ENCODE measurements at regions not wholly inside any gene's neighbourhood (a gene's known extent, or its start where the extent isn't known, plus 50 kb on each side); places are given as distances from the start of the nearest gene placed in this dataset.

- no peak overlapping the region for H2AFZ ChIP-seq (ENCODE audit: low read depth)
- no peaks in the 10 kb centered on the region for H3K36me3 ChIP-seq (replicated peaks in 1 of 2; ENCODE audit: control insufficient read depth in 1 of 2, insufficient read depth in 2 of 2, low read length in 1 of 2)
- no peaks in the 10 kb centered on the region for H4K20me1 ChIP-seq (ENCODE audit: insufficient read depth)
- H3K4me3 ChIP-seq (ENCODE audit: low read depth in 2 of 2, low read length in 1 of 2), result no peak overlapping the region
- ChIA-PET CTCF (interaction anchor here (0.7 to 1.5 kb wide), 4 partner anchors 66 to 384 kb away, joined by 3 read pairs; no protein-coding TSS in a partner anchor), POLR2A (no interaction called here)
- WGBS (ENCODE audit: low lambda C conversion rate), result 0% methylated on average over 1 of the region's 1 CpG
- TF ChIP-seq RCOR1 (IDR thresholded peaks at IDR 0.05; ENCODE audit: low read length), result no peak
- TF ChIP-seq GATA2 (CRISPR knock-in tag; IDR thresholded peaks at IDR 0.05), result no peak
- TF ChIP-seq CHD2 (IDR thresholded peaks at IDR 0.05; ENCODE audit: low read length, partially characterized antibody), result no peak
- H3F3A ChIP-seq (replicated peaks; ENCODE audit: insufficient read depth), result peaks cover 5% of the 10 kb centered on the region
- H3K9me3 ChIP-seq, result no peaks in the 10 kb centered on the region
- no peaks in the 10 kb centered on the region for H3K9me2 ChIP-seq
- H3K4me2 ChIP-seq, result no peak overlapping the region
- DNase-seq, result no peak
- H3K27ac ChIP-seq (ENCODE audit: low read depth in 2 of 2, low read length in 1 of 2), result no peak overlapping the region
- H3K27me3 ChIP-seq (ENCODE audit: insufficient read depth), result no peaks in the 10 kb centered on the region
- peaks cover 0 to 8% of the 10 kb centered on the region in 2 experiments; a peak in 1 of 4 replicates for H3K4me1 ChIP-seq (ENCODE audit: control insufficient read depth in 1 of 2, insufficient read depth in 2 of 2, low read depth in 1 of 2, low read length in 1 of 2)
- no peak overlapping the region for H3K9ac ChIP-seq
- no peaks in the 10 kb centered on the region for H3K79me2 ChIP-seq (ENCODE audit: insufficient read depth)
Observed at GRCh38 chr9:117485176-117485575, 70.3 kb upstream of the ASTN2 start.

- POLR2A ChIA-PET, result no interaction called here
- WGBS (ENCODE audit: low lambda C conversion rate), result 39% methylated on average over 2 of the region's 2 CpGs
- H3K4me1 ChIP-seq (ENCODE audit: control insufficient read depth in 1 of 2, insufficient read depth in 2 of 2, low read depth in 1 of 2, low read length in 1 of 2), result no peaks in the 10 kb centered on the region
- TF ChIP-seq TEAD4 (IDR thresholded peaks at IDR 0.05; ENCODE audit: borderline replicate concordance, insufficient read depth) (no peak), YY1 (IDR thresholded peaks at IDR 0.05; ENCODE audit: low read depth) (no peak), PBX3 (IDR thresholded peaks at IDR 0.05) (no peak), IRF3 (IDR thresholded peaks at IDR 0.05; ENCODE audit: low read depth, low read length) (no peak), FOSL2 (IDR thresholded peaks at IDR 0.05; ENCODE audit: borderline replicate concordance, low read depth) (no peak), MXI1 (IDR thresholded peaks at IDR 0.05; ENCODE audit: low read depth, low read length) (no peak)
- no peak overlapping the region for H3K4me2 ChIP-seq
- H3K9ac ChIP-seq, result no peak overlapping the region
- H3K9me3 ChIP-seq, result no peaks in the 10 kb centered on the region
- no peaks in the 10 kb centered on the region for H3K9me2 ChIP-seq
- CTCF ChIA-PET, result no interaction called here
- H3F3A ChIP-seq (replicated peaks; ENCODE audit: insufficient read depth), result no peaks in the 10 kb centered on the region
- H3K4me3 ChIP-seq (ENCODE audit: low read depth in 2 of 2, low read length in 1 of 2), result no peak overlapping the region
- H3K79me2 ChIP-seq (ENCODE audit: insufficient read depth), result no peaks in the 10 kb centered on the region
- no peak overlapping the region for H2AFZ ChIP-seq (ENCODE audit: low read depth)
- no peak overlapping the region for H3K27ac ChIP-seq (ENCODE audit: low read depth in 2 of 2, low read length in 1 of 2)
- H4K20me1 ChIP-seq (ENCODE audit: insufficient read depth), result no peaks in the 10 kb centered on the region
- H3K27me3 ChIP-seq (ENCODE audit: insufficient read depth), result no peaks in the 10 kb centered on the region
- H3K36me3 ChIP-seq (replicated peaks in 1 of 2; ENCODE audit: control insufficient read depth in 1 of 2, insufficient read depth in 2 of 2, low read length in 1 of 2), result no peaks in the 10 kb centered on the region
- DNase-seq, result no peak
Observed at GRCh38 chr9:117480729-117481128, 65.9 kb upstream of the ASTN2 start.

- no peaks in the 10 kb centered on the region for H3K36me3 ChIP-seq (replicated peaks in 1 of 2; ENCODE audit: control insufficient read depth in 1 of 2, insufficient read depth in 2 of 2, low read length in 1 of 2)
- POLR2A ChIA-PET, result no interaction called here
Observed at GRCh38 chr9:117480253-117480652, 65.4 kb upstream of the ASTN2 start.

More at GRCh38 chr9:117480253-117480652, 65.4 kb upstream of the ASTN2 start:
- 37% methylated on average over 2 of the region's 2 CpGs for WGBS (ENCODE audit: low lambda C conversion rate)
- no peak overlapping the region for H3K9ac ChIP-seq
- no peak overlapping the region for H2AFZ ChIP-seq (ENCODE audit: low read depth)
- H3K9me2 ChIP-seq, result no peaks in the 10 kb centered on the region
- no peaks in the 10 kb centered on the region for H4K20me1 ChIP-seq (ENCODE audit: insufficient read depth)
- H3K27ac ChIP-seq (ENCODE audit: low read depth in 2 of 2, low read length in 1 of 2), result no peak overlapping the region
- no peak overlapping the region for H3K4me2 ChIP-seq
- H3K9me3 ChIP-seq, result no peaks in the 10 kb centered on the region
- no peak for DNase-seq
- TF ChIP-seq TCF12 (IDR thresholded peaks at IDR 0.05), result no peak
- no peak for TF ChIP-seq FOSL2 (IDR thresholded peaks at IDR 0.05; ENCODE audit: borderline replicate concordance, low read depth)
- no peak for TF ChIP-seq TEAD4 (IDR thresholded peaks at IDR 0.05; ENCODE audit: borderline replicate concordance, insufficient read depth)
- no peak for TF ChIP-seq FOXM1 (IDR thresholded peaks at IDR 0.05; ENCODE audit: low read depth)
- CTCF ChIA-PET, result no interaction called here
- no peak overlapping the region for H3K4me3 ChIP-seq (ENCODE audit: low read depth in 2 of 2, low read length in 1 of 2)
- no peaks in the 10 kb centered on the region for H3K4me1 ChIP-seq (ENCODE audit: control insufficient read depth in 1 of 2, insufficient read depth in 2 of 2, low read depth in 1 of 2, low read length in 1 of 2)
- no peaks in the 10 kb centered on the region for H3K79me2 ChIP-seq (ENCODE audit: insufficient read depth)
- H3F3A ChIP-seq (replicated peaks; ENCODE audit: insufficient read depth), result no peaks in the 10 kb centered on the region
- H3K27me3 ChIP-seq (ENCODE audit: insufficient read depth), result no peaks in the 10 kb centered on the region
